ENCODE measurements at regions not wholly inside any gene's neighbourhood (a gene's known extent, or its start where the extent isn't known, plus 50 kb on each side); places are given as distances from the start of the nearest gene placed in this dataset.

- TF ChIP-seq, protein P1, sequence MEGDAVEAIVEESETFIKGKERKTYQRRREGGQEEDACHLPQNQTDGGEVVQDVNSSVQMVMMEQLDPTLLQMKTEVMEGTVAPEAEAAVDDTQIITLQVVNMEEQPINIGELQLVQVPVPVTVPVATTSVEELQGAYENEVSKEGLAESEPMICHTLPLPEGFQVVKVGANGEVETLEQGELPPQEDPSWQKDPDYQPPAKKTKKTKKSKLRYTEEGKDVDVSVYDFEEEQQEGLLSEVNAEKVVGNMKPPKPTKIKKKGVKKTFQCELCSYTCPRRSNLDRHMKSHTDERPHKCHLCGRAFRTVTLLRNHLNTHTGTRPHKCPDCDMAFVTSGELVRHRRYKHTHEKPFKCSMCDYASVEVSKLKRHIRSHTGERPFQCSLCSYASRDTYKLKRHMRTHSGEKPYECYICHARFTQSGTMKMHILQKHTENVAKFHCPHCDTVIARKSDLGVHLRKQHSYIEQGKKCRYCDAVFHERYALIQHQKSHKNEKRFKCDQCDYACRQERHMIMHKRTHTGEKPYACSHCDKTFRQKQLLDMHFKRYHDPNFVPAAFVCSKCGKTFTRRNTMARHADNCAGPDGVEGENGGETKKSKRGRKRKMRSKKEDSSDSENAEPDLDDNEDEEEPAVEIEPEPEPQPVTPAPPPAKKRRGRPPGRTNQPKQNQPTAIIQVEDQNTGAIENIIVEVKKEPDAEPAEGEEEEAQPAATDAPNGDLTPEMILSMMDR (IDR thresholded peaks at IDR 0.05): no peak
- TF ChIP-seq POLR2A (IDR thresholded peaks at IDR 0.05): no peak
These were observed 243.2 kb upstream of the VEPH1 start for GRCh38 chr3:157746391-157746790.
